H1 (cell line): ENCODE measurements at regions not wholly inside any gene's neighbourhood (a gene's known extent, or its start where the extent isn't known, plus 50 kb on each side); places are given as distances from the start of the nearest gene placed in this dataset.

Experiments used
- CTCF ChIP-seq, 3 experiments: IDR thresholded peaks; 1 replicate in 2 of 3; 2 replicates in 1 of 3; pipeline versions ENCODE4 v1.5.1 to v1.6.1; 2011; ENCODE audit warnings: low read length in 3 of 3, mild to moderate bottlenecking in 3 of 3, inconsistent platforms in 2 of 3, low read depth in 1 of 3, moderate library complexity in 1 of 3; ENCODE audit not compliant: insufficient read depth in 1 of 3; ENCODE audit errors: control extremely low read depth in 1 of 3
- EGR1 ChIP-seq: IDR thresholded peaks from 2 replicates; pipeline ENCODE4 v1.6.1; 2011; ENCODE audit warnings: low read depth, low read length, borderline replicate concordance
- POLR2A ChIP-seq, 2 experiments: IDR thresholded peaks; 1 replicate in 1 of 2; 2 replicates in 1 of 2; pipeline ENCODE4 v1.6.1; 2011; ENCODE audit warnings: low read depth in 2 of 2, low read length in 2 of 2, mild to moderate bottlenecking in 2 of 2; ENCODE audit errors: control extremely low read depth in 1 of 2
- SUZ12 ChIP-seq: fragments of 200-600 bp; sonication (generic); IDR thresholded peaks from 2 replicates; pipeline ENCODE4 v1.6.1; 2012; ENCODE audit warnings: mild to moderate bottlenecking, inconsistent platforms, low read length, moderate library complexity, mixed read lengths
- USF2 ChIP-seq: IDR thresholded peaks from 2 replicates; pipeline ENCODE4 v1.6.1; 2011; ENCODE audit warnings: low read length, improper control_type of control experiment

- TF ChIP-seq EGR1 (no peak), CTCF (IDR thresholded peaks at IDR 0.05; ENCODE audit: control extremely low read depth in 1 of 3, insufficient read depth in 1 of 3, low read depth in 1 of 3, low read length in 3 of 3) (no peak), POLR2A (IDR thresholded peaks at IDR 0.05; ENCODE audit: control extremely low read depth in 1 of 2, low read depth in 2 of 2, low read length in 2 of 2) (no peak), SUZ12 (no peak), USF2 (no peak)
Measured at GRCh38 chr14:42475289-42475688, 868.6 kb downstream of the LRFN5 start.
